HG03521 (cell line): ENCODE measurements at regions not wholly inside any gene's neighbourhood (a gene's known extent, or its start where the extent isn't known, plus 50 kb on each side); places are given as distances from the start of the nearest gene placed in this dataset.

Experiments
- ATAC-seq: cut with Tn5 transposase; IDR thresholded peaks from one replicate; pipeline ENCODE4 v1.9.1; 2021; ENCODE audit warnings: mild to moderate bottlenecking, moderate library complexity; ENCODE audit not compliant: unreplicated experiment

DNA sequence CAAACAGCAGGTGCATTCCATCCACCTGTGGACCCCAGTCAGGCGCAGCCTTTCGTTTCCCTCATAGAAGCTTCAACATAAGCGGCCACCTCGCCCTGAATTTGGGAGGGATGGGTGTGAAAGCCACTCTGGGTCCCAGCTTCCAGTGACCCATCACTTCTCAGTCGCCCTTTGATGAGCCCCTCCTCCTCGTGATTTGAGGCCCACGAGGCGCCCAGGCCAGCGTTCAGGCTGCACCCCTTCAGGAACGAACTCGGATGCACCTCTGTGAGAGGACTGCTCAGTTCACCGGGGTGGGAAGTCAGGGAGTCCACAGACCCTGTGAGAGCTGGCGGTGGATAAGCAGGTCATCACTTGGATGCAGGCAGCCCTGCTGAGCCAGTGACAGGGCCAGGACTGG is 1118.2 kb downstream of the BRD1 start:
- ATAC-seq = no peak

DNA sequence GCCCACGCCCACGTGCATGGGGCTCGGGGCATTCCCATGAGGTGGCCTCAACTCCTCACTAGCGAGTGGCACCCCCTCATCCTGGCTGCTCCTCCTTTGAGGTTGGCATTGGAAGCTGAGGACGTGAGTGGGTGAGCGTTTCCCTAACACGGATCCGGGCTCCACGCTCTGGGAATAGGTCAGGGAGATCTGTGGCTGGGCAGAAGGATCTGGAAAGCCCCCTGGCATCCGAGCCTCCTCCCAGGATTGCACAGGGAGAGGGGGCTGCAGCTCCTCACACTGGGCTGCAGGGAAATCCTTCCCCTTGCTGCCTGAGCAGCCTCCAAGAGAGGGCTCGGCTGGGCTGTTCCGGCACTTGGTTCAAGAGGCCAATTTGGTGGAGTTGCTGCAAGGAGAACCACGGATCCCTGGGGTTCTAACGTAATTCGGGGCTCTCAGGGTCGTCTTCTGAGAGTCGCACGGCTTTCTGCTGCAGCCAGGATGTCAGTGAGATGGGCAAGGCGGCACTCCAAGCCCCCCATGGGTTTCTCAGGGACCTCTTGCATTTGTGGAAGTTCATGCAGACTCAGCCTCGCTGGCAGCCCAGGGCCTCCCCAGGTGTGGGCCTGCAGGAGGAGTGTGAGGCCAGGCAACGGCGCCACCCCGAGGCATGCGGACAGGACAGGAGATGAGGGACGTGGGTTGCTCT is 1119.0 kb downstream of the BRD1 start:
- no peak for ATAC-seq

DNA sequence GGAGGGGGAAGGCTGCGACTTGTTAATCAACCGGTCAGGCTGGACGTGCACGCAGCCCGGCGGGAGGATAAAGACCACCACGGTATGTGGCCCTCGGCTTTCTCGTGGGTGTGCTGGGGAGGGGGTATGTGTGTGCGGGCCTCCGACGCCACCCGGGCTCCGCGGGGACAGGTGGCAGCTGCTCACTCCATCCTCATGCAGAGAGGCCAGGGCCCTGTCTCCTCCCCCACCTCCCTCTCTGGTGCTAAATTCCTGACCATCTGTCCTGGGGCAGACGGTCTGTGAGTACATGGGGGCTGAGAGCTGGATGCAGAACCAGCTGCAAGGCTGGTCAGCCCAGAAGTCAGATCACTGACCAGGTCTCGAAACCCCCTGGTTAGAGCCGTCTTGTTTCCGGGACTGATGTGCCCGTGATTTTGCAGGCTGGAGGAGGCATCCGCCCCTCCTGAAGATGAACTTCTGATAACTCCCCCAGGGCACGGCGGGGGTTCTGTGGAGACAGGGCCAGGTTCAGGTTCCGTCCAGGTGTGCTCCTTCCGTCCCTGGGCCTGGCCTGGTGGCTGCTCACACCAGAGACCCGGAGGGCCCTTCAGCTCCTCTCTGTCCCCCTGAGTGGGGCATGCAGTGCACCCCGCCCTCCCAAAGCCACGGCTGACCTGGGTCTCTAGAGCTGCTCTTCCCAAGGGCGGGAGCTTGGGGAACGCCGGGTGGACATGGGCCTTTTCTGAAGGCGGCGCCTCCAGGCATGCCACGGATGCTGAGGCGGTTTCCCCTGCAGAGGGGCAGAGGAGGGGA is 1119.7 kb downstream of the BRD1 start:
- ATAC-seq = no peak

DNA sequence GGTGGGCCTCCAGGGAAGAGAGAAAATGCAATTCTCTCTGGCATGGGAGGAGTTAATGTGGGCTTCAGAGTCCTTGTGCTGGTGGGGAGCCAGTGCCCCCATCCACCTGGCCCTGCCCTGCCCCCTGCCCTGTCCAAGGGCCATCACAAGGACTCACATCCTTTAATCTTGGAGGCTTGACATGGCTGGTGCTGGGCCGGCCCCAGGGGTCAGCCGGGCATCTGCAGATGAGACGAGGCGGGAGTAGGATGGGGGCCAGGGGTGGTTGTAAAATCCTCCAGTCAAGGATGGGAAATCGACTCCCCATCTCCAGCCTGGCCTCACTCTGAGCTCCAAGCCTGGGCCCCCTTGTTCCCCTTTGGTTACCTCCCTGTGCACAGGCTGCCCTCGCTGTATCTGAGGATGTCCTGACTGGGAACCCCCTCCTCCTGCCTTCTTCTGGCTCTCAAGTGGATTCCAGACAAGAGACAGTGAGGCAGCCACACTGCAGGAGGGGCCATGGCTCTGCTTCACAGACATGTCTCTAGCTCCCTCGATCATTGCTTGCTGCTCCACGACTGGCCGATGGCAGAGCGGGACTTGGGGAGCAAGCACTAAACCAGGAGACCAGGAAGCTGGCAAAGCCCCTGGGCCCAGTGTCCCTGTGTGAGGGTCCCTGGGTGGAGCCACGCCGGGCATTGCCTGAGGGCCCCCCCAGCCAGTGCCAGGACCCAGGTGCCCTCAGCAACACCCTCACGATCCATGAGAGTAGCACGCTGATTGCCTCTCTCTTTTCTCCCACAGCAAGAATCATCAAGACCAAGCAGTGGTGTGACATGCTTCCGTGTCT is 1120.5 kb downstream of the BRD1 start:
- ATAC-seq = no peak

DNA sequence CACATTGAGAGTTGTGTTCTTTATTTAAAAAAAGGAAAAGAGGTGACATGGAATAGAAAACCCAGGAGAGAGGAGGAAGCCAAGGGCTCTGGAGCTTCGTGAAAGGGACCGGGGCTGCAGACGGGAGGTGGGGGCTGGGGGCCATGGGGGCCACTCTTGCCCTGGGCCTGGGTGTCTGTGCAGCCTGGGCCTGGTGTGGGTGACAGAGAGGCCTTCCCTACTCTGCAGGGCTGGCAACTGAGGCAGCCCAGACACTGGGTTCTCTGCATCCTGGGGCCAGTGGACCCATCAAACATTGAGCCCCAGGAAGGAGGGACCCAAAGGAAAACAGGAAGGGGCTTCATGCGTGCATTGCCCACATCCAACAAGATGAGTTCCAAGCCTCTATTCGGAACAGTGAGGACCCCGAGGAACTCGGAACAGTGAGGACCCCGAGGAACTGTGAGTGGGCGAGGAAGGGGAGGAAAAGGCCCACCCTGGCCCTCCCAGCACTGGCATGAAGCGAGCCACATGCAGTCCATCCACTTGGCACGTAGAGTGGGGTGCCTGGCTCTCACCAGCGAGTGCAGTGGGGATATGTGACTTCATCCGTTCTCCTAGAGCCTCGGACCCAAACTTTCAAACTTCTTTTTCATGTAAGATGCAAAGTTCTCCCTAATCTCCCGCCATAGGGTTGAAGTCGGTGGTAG is 1121.6 kb downstream of the BRD1 start:
- no peak for ATAC-seq

DNA sequence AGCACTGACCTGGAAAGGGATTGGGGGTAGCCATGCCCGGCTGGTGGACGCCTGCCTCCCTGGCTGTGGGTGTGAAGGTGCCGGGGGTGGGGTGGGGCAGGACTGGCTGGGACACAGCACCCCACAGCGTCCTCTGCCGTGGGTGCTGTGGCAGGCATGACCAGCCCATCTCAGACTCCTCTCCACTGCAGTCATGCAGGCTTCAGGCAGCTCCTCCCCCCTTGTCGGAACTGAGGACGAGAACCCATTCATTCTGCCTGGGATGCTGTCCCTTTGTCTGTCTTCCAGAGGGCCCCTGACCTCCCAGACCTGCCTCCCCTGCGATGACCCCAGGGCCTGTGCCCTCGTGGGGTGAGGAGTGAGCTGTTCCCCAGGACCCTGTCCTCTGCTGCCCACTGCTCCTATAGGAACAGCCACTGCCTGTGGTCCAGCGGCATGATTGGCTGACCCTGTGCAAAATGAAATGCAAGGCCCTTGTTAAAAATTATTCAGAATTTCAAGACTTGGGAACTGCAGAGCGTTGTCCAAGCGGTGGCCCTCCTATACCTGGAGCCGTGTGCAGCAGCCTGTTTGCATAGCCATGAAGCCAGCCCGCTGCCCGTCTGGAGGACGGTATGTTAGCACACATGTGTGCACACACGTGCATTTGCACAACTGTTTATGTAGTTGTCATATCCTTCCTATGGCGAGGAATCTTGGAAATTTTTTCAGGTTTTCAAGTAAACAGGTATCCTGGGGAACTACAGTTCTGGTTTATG is 1122.3 kb downstream of the BRD1 start:
- no peak for ATAC-seq

DNA sequence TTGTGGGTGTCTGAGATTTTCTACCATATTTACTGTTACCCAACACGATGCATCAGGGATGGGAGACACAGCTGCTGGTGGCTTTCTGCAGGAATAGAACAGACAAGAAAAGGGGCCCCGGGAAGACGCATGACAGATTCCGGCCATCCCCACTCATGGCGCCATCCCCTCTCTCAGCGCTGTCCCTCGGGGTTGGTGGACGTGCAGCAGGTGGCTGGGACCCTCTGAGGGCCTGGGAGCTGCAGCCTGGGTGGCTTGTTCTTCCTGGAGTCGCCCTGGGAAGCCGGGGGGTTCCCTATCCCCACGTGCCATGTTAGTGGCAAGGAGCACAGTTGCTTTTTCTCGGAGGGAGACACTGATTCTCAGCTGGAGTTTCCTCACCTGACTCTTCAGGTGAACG is 1123.3 kb downstream of the BRD1 start:
- ATAC-seq = no peak

DNA sequence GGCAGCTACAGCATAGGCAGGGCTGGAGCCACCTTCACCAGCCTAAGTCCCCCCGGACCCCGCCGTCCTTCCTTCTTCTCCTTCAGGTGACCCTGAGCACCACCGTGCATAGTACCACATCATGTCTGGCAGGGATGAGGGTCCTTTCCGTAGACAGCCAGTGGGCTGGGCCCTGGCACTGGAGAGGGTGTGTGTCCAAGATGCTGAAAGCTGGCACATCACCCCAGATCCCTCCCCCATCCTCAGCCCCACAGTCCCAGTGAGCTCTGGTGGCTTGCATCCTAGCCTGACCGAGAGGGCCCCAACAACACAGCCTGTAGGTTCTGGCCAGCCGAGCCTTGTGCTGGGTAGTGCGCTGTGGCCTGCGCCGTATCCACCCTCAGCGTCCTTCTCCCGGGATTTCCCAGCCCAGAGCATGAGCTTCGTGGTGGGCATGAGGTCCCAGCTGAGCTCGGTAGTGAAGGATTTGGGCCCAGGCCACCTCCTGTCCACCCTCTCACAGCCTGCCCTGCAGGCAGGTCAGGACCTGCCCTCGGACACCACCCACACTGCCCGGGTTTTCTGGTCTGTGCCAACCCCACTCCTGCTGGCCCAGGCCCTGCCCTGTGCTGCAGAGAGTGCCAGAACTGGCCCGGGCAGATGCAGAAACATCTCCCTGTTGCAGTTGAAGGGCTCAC is 1124.3 kb downstream of the BRD1 start:
- no peak for ATAC-seq

DNA sequence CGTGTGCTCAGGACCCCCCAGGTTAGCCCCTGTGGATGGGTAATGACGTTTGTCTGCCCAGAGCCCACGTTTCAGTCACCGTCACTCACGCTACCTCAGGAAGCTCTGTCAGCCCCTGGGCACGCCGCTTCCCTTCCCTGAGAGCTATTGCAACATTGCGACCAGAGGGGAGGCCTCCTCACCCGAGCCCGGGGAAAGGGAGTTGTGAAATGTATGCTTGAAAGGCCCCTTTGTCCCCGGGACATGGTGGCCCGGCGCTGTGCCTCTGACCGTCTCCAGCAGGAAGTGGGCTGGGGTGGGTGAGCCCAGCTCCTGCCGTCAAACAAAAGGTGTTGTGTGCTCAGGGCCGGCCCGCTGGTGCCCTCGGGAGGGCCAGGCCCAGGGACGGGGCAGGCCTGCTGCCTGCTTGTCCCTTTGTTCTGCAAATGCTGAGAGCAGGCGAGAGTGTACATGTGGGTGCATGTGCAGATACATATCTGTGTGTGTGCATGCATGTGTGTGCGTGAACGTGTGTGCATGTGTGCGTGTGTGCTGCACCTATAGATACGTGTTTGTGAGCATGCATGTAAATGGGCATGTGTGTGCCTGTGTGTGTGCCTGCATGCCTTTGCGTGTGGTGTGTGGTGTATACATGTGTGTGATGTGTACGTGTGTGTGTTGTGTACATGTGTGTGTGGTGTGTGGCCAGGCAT is 1125.0 kb downstream of the BRD1 start:
- ATAC-seq = no peak

DNA sequence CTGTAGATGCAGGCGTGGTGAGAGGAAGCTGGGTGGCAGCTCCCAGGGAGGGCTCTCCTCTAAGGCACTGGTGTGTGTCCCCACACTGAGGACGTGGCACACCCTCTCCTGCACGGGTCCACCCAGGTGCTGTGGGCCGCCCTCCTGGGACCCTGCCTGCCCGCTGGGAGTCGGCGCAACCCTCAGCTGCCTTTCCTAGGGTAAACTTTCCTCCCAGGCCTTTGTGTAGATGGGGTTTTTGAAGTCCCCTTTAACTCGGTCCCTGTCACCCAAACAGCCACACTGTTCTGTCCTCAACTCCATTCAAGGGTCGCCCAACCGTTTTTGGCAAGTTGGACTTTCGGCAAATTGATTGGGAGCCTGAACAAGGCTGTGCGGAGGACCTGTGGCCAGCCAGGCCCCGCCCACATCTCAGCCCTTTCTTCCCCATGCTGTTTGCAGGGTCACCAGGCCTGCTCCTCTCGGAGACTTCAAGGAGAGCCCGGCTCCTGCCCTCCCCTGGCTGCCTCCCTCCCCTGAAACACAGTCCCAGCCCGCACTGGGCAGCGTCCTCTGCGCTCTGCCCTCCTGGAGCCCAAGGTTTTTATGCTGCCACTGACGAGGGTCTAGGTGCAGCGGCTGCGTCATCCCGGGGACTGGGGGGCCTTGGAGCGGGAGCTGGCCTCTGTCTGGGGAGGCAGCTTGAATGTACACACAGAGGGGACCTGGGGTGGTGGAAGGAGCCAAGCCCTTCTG is 1126.2 kb downstream of the BRD1 start:
- no peak for ATAC-seq

DNA sequence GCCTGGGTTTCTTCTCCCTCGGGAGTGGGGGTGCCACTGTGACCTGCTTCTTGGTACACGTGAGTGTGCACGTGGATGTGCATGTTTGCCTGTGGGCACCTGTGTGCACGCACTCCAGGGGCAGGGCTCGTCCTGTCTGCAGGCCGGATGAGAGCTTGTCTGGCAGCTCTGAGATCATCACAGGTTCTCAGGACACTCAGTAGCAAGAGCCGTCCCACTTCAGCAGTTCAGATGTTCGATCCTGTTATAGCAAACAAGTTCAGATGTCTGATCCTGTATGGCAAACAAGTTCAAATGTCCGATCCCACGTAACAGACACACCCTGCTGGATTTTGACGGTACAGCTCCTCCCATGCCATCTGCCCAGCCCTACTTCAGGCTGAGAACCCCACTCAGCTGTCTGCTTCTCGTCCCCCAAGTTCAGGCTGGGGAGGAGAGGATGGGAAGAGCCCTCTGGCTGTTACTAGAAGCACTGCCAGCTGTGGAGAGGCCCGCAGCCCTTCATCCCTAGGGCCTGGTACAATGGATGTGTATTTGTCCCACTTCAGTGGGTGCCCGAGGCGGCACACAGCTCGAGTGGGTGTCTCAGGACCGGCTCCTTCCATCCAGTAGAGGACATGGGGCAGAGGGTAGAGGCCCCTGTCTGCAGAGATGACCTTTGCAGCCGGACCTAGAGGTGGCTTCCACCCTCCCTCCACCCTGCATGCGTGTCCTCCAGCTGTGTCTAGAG is 1126.9 kb downstream of the BRD1 start:
- ATAC-seq = no peak

DNA sequence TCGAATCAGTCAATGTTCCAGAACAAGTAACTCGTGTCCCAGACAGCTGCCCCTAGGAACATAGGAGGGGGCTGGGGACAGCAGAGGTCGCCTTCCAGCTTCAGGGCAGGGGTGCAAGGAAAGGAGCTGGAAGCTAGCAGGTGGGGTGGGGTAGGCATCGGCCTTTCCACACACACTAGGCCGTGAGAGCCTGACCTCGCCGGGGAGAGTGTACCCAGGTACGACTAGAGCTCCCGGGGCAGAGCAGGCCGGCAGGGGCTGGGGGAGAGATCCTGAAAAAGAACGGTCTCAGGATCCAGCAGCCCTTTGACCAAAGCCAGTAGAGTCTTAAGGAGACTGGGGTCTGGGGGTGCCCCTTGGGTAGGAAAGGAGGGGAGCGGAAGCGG is 1127.5 kb downstream of the BRD1 start:
- no peak for ATAC-seq

DNA sequence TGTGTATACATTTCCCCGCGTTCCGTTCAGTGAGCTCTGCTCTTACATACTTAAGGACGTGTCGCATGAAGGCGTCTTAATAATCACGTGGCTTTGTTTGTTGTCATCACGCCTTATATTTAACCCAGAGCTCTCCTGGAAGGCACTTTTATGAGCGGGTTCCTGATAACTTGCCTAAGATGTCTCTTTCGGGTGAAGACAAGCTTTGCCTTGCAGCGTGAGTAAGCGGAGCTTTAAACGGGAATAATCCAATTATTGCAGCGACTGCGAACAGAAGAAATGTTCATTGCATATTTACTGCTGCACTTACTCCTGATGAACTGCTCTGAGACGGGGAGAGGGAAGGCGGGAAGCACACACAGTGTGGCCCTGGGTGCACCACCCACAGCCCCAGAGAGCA is 1128.2 kb downstream of the BRD1 start:
- ATAC-seq = no peak

DNA sequence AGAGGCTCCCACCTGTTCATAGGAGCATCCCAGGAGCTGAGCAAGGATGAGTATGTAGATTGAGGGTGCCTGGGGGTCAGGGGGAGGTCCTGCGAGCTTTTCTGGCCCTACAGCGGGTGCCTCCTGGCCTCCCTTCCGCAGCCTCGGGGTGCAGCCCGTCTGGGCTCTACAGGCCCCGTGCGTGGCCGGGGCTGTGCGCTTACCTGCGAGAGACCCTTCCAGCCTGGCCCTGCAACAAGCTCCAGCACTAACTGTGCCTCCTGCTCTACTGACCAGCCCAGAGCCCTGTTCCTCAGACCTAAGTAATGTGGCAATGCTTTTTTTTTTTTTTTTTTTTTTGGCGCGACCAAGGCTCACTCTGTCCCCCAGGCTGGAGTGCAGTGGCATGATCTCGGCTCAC is 1129.1 kb downstream of the BRD1 start:
- ATAC-seq = no peak

DNA sequence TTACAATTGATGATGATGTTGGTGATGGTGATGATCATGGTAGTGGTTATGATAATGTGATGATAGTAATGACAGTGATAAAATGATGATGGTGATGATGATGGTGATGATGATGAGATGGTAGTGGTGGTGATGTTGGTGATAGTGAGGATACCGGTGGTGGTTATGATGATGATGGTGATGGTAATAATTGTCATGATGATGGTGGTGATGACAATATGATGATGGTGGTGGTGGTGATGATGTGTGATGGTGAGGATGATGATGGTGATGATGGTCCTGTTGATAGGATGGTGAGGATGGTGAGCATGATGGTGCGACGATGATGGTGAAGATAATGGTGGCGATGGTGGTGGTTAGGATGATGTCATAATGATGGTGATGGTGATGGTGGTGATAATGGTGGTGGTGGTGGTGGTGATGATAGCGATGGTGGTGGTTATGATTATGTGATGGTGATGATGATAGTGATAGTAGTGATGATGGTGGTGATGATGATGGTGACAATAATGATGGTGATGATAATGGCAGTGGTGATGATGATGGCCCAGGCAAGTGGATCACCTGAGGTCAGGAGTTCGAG is 1129.9 kb downstream of the BRD1 start:
- ATAC-seq = no peak

DNA sequence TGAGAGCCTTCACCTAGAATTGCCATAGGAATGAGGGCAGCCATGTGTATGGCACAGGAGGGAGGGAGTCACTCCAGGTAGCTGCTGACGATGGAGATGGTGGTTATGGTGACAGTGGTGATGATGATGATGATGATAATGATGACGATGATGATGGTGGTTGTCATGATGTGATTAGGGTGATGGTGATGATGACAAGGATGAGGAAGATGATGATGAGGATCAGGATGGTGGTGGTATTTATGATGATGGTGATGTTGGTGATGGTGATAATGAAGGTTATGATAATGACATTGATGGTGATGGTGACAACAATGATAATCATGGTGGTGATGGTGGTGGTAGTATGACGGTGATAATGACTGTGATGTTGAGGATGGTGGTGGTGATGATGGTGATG is 1130.5 kb downstream of the BRD1 start:
- no peak for ATAC-seq

DNA sequence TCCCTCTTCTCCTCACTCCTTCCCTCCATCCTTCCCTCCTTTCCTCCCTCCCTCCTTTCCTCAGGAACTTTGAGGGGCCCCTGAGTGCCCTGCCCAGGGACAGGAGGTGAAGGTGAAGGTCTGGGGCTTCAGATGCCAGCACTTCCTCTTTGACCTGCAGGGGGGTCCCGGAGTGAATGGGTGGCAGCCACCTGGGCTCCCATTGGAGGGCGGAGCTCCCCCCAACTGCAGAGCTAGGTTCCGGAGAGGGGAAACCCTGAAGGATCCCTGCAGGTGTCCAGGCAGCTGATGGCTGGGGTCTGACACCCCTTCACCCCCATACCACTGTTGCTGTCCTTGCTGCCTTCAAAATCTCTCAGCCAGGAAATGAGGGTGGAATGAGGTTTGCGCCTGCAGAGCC is 1131.3 kb downstream of the BRD1 start:
- no peak for ATAC-seq
